ENCODE measurements at regions not wholly inside any gene's neighbourhood (a gene's known extent, or its start where the extent isn't known, plus 50 kb on each side); places are given as distances from the start of the nearest gene placed in this dataset.

DNA sequence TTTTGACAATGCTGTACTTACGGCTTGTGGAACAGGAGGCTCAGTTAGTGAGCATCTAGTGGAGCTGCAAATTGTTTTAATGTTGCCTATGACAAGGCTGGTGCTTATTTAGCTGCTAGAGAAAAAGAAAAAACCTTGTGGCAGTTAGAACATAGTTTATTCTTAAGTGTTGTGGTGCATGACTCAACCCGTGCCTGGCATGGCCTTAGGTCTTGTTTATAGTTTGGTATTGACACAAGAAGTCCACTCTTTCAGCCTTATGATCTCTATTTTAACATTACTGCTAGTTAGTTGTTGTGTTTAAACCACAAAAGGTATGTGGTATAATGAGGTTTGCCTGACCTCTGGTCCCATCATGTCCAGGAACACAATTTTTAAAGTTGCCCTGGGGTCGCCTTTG lies 744.6 kb downstream of the FAM181B start:
- no peak overlapping the region for H3K18ac ChIP-seq (ENCODE audit: low read depth, low read length)
- H3K36me3 ChIP-seq (ENCODE audit: control insufficient read depth, insufficient read depth, low read length), result no peaks in the 10 kb centered on the region
- H2BK20ac ChIP-seq (ENCODE audit: low read depth, low read length), result no peak overlapping the region
- no peak overlapping the region for H2BK15ac ChIP-seq (ENCODE audit: low read depth, low read length)
- H3K4ac ChIP-seq (ENCODE audit: low read depth, low read length), result no peak overlapping the region
- no peak overlapping the region for H2BK5ac ChIP-seq (ENCODE audit: low read depth, low read length, poor library complexity, severe bottlenecking)
- TF ChIP-seq MXI1 (IDR thresholded peaks at IDR 0.05; ENCODE audit: borderline replicate concordance, low read depth, low read length), result no peak
- TF ChIP-seq NFE2L2 (IDR thresholded peaks at IDR 0.05; ENCODE audit: low read depth, low read length), result no peak
- no peak for TF ChIP-seq FOS (IDR thresholded peaks at IDR 0.05; ENCODE audit: low read depth, low read length)
- no peak for TF ChIP-seq CHD1 (IDR thresholded peaks at IDR 0.05; ENCODE audit: low read depth, low read length)
- TF ChIP-seq ELK1 (IDR thresholded peaks at IDR 0.05; ENCODE audit: borderline replicate concordance, low read depth, low read length), result no peak
- TF ChIP-seq MAFK (IDR thresholded peaks at IDR 0.05; ENCODE audit: low read depth, low read length), result no peak
- TF ChIP-seq RFX5 (IDR thresholded peaks at IDR 0.05; ENCODE audit: low read depth, low read length), result no peak
- no peak for TF ChIP-seq POLR2A (IDR thresholded peaks at IDR 0.05; ENCODE audit: low read depth, low read length)
- no peak for TF ChIP-seq CEBPB (IDR thresholded peaks at IDR 0.05; ENCODE audit: low read depth, low read length)
- TF ChIP-seq CTCF (conservative IDR thresholded peaks at IDR 0.05; ENCODE audit: low read depth, low read length), result no peak
- intact Hi-C loops (cut with micrococcal nuclease), result no loop called here
- H3K9me3 ChIP-seq (ENCODE audit: control insufficient read depth, insufficient read depth, low read length), result peaks cover 8% of the 10 kb centered on the region
- H3K23ac ChIP-seq (ENCODE audit: low read depth, low read length), result no peak overlapping the region
- H4K5ac ChIP-seq (ENCODE audit: low read depth, low read length), result no peak overlapping the region
- no peak overlapping the region for H3K56ac ChIP-seq (ENCODE audit: extremely low read depth, insufficient read depth, low read length)
- H4K20me1 ChIP-seq (ENCODE audit: insufficient read depth, low read length), result no peaks in the 10 kb centered on the region
- H3K4me2 ChIP-seq (ENCODE audit: low read depth, low read length), result no peak overlapping the region
- POLR2A ChIA-PET (ENCODE audit: unreplicated experiment), result no interaction called here
- H3K27me3 ChIP-seq (ENCODE audit: control insufficient read depth, insufficient read depth, low read length), result no peaks in the 10 kb centered on the region
- no CpG with 5 or more reads among the region's 3 CpGs for WGBS, 2 experiments (ENCODE audit: extremely low coverage in 2 of 2, insufficient read length in 1 of 2)
- no peaks in the 10 kb centered on the region for H3K4me1 ChIP-seq (ENCODE audit: control insufficient read depth, insufficient read depth, low read length)
- H3K9me1 ChIP-seq (ENCODE audit: insufficient read depth, low read length), result no peaks in the 10 kb centered on the region
- in situ Hi-C loops (cut with MboI; ENCODE audit: low sequenced_read_pairs), result no loop called here
- no peak overlapping the region for H2AK5ac ChIP-seq (ENCODE audit: low read depth, low read length)
- H3K9ac ChIP-seq (ENCODE audit: low read depth, low read length), result no peak overlapping the region
- H2AK9ac ChIP-seq (replicated peaks; ENCODE audit: low read depth, low read length, poor library complexity), result no peak overlapping the region
- BruUV-seq (replicated peaks), result no TSS peak
- H3K4me3 ChIP-seq (ENCODE audit: insufficient read depth, low read depth, low read length), result no peak overlapping the region
- dilution Hi-C loops (cut with HindIII; ENCODE audit: low sequenced_read_pairs, unreplicated experiment), result no loop called here
- H3K79me1 ChIP-seq (ENCODE audit: low read depth in 1 of 2, low read length in 2 of 2), result no peaks in the 10 kb centered on the region
- ATAC-seq (ENCODE audit: low read depth) (no peak), DNase-seq (no peak)
- H3K14ac ChIP-seq (replicated peaks; ENCODE audit: low read depth, low read length), result no peak overlapping the region
- H4K8ac ChIP-seq (ENCODE audit: low read depth in 2 of 2, low read length in 2 of 2), result no peak overlapping the region
- H2AFZ ChIP-seq (replicated peaks; ENCODE audit: low read length, poor library complexity), result no peak overlapping the region
- H3K27ac ChIP-seq (ENCODE audit: insufficient read depth, low read length), result no peak overlapping the region
- H2BK120ac ChIP-seq (ENCODE audit: low read depth, low read length), result no peak overlapping the region
- CTCF ChIA-PET, result no interaction called here
- H4K91ac ChIP-seq (ENCODE audit: insufficient read depth, low read depth, low read length), result no peak overlapping the region
